Trophoblast cell (in vitro differentiated cells and primary cell): ENCODE measurements at regions not wholly inside any gene's neighbourhood (a gene's known extent, or its start where the extent isn't known, plus 50 kb on each side); places are given as distances from the start of the nearest gene placed in this dataset.

ENCODE experiments used
- DNase-seq, 2 donors: peaks; one replicate each; pipeline ENCODE4 v3.0.0-alpha.2; 2016
- H2AFZ ChIP-seq: 2 replicates; pipeline ENCODE4 v1.6.1; 2013; ENCODE audit warnings: low read length, moderate library complexity, mild to moderate bottlenecking; ENCODE audit not compliant: insufficient read depth, poor library complexity
- H2AK5ac ChIP-seq: 2 replicates; pipeline ENCODE4 v1.6.1; 2013; ENCODE audit warnings: mild to moderate bottlenecking, low read length
- H2BK120ac ChIP-seq: 2 replicates; pipeline ENCODE4 v1.6.1; 2013; ENCODE audit warnings: low read length, mild to moderate bottlenecking, moderate library complexity; ENCODE audit not compliant: insufficient read depth, poor library complexity
- H2BK12ac ChIP-seq: 2 replicates; pipeline ENCODE4 v1.6.1; 2013; ENCODE audit warnings: mild to moderate bottlenecking, low read length, moderate library complexity
- H2BK5ac ChIP-seq: 2 replicates; pipeline ENCODE4 v1.6.1; 2013; ENCODE audit warnings: low read length, low read depth, moderate library complexity, mild to moderate bottlenecking; ENCODE audit not compliant: poor library complexity
- H3K14ac ChIP-seq: 2 replicates; pipeline ENCODE4 v1.6.1; 2013; ENCODE audit warnings: mild to moderate bottlenecking, low read length
- H3K18ac ChIP-seq: 2 replicates; pipeline ENCODE4 v1.6.1; 2013; ENCODE audit warnings: mild to moderate bottlenecking, low read length
- H3K23ac ChIP-seq: 2 replicates; pipeline ENCODE4 v1.6.1; 2013; ENCODE audit warnings: low read length
- H3K27ac ChIP-seq: 2 replicates; pipeline ENCODE4 v1.5.1; 2013; ENCODE audit warnings: low read depth, mild to moderate bottlenecking, inconsistent platforms, low read length, moderate library complexity
- H3K27me3 ChIP-seq: 2 replicates; pipeline ENCODE4 v1.6.1; 2013; ENCODE audit warnings: inconsistent platforms, mild to moderate bottlenecking, low read length, moderate library complexity; ENCODE audit not compliant: insufficient read depth
- H3K36me3 ChIP-seq, 2 experiments: 1 replicate in 1 of 2; 2 replicates in 1 of 2; pipeline ENCODE4 v1.6.1; 2013; ENCODE audit warnings: low read length in 2 of 2, mild to moderate bottlenecking in 2 of 2, moderate library complexity in 1 of 2; ENCODE audit not compliant: insufficient read depth in 2 of 2, control insufficient read depth in 1 of 2
- H3K4ac ChIP-seq: 2 replicates; pipeline ENCODE4 v1.6.1; 2013; ENCODE audit warnings: low read depth, mild to moderate bottlenecking, low read length, moderate library complexity
- H3K4me1 ChIP-seq, 2 experiments: 1 replicate in 1 of 2; 2 replicates in 1 of 2; pipeline ENCODE4 v1.6.1; 2013; ENCODE audit warnings: low read length in 2 of 2, mild to moderate bottlenecking in 2 of 2, moderate library complexity in 1 of 2; ENCODE audit not compliant: insufficient read depth in 2 of 2, control insufficient read depth in 1 of 2
- H3K4me2 ChIP-seq: 2 replicates; pipeline ENCODE4 v1.6.1; 2013; ENCODE audit warnings: inconsistent platforms, mild to moderate bottlenecking, low read length, moderate library complexity
- H3K4me3 ChIP-seq: 2 replicates; pipeline ENCODE4 v1.5.1; 2013; ENCODE audit warnings: mild to moderate bottlenecking, low read depth, low read length, inconsistent platforms
- H3K79me1 ChIP-seq: one replicate; pipeline ENCODE4 v1.6.1; 2013; ENCODE audit warnings: low read length
- H3K79me2 ChIP-seq: 2 replicates; pipeline ENCODE4 v1.6.1; 2013; ENCODE audit warnings: low read length, mild to moderate bottlenecking; ENCODE audit not compliant: control insufficient read depth, insufficient read depth, poor library complexity
- H3K9ac ChIP-seq: 2 replicates; pipeline ENCODE4 v1.6.1; 2013; ENCODE audit warnings: mild to moderate bottlenecking, low read length
- H3K9me3 ChIP-seq: 2 replicates; pipeline ENCODE4 v1.6.1; 2013; ENCODE audit warnings: low read depth, mild to moderate bottlenecking, control low read depth, inconsistent platforms, low read length; ENCODE audit not compliant: insufficient read depth
- H4K12ac ChIP-seq: 2 replicates; pipeline ENCODE4 v1.6.1; 2013; ENCODE audit warnings: low read depth, mild to moderate bottlenecking, low read length, moderate library complexity
- H4K8ac ChIP-seq: 2 replicates; pipeline ENCODE4 v1.6.1; 2013; ENCODE audit warnings: low read depth, mild to moderate bottlenecking, low read length, moderate library complexity
- H4K91ac ChIP-seq: one replicate; pipeline ENCODE4 v1.6.1; 2013; ENCODE audit warnings: low read depth, mild to moderate bottlenecking, low read length, moderate library complexity
- WGBS: extraction: QIAGEN DNeasy Blood & Tissue Kit; methylation state at CpG from one replicate; pipeline ENCODE4 v1.1.7; 2013; ENCODE audit warnings: missing lambda C conversion rate; ENCODE audit not compliant: insufficient read length, insufficient coverage; ENCODE audit errors: extremely low coverage; 5-methylcytosine and 5-hydroxymethylcytosine counted together

DNA sequence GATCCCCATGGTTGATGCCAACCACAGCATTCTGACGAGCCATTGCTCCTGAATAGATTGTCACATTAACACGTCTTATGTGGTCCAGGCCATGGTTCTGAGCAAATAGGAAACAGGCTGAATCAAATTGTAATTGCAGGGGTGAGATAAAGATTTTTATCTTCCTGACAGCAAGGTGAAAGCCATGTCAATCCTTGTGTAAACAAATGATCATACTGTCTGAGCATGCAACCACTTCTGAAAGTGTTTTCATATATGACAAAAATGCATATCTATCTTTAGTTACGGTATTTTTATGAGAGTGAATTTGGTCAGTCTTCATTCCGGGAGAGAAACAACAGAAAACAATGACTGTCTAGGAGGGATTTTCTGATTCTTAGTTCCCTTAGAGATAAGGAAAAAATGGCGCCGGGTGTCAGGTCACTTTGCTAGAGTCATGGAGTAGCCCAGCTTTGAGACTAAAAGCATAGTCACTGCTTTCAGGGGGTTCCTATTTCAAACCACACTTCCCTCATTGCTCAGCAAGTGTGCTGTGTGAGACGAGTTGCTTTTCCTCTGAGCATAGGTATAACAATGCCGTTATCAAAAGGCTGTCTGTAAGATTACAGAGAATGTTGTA, 958.9 kb downstream of the DCDC2C start:
- H3K4me1 ChIP-seq, result no peaks in the 10 kb centered on the region
- H4K91ac ChIP-seq, result no peak overlapping the region
- H2AFZ ChIP-seq, result no peak overlapping the region
- H3K4me2 ChIP-seq, result no peak overlapping the region
- no peak overlapping the region for H2BK120ac ChIP-seq
- no peak overlapping the region for H2BK5ac ChIP-seq
- no peak overlapping the region for H3K4ac ChIP-seq
- no peaks in the 10 kb centered on the region for H3K9me3 ChIP-seq
- no peak overlapping the region for H3K4me3 ChIP-seq
- H2AK5ac ChIP-seq, result no peak overlapping the region
- H3K23ac ChIP-seq, result no peak overlapping the region
- no peaks in the 10 kb centered on the region for H3K27me3 ChIP-seq
- H3K36me3 ChIP-seq, result no peaks in the 10 kb centered on the region
- no peak overlapping the region for H4K12ac ChIP-seq
- WGBS, result no CpG with 5 or more reads among the region's 8 CpGs
- no peak overlapping the region for H3K9ac ChIP-seq
- H3K18ac ChIP-seq, result no peak overlapping the region
- H2BK12ac ChIP-seq, result no peak overlapping the region
- no peaks in the 10 kb centered on the region for H3K79me2 ChIP-seq
- no peak overlapping the region for H3K27ac ChIP-seq
- DNase-seq, result peak; percentile 60 to 83
- H4K8ac ChIP-seq, result no peak overlapping the region
- no peaks in the 10 kb centered on the region for H3K79me1 ChIP-seq
- no peak overlapping the region for H3K14ac ChIP-seq

- Histone ChIP-seq H3K36me3 (no peaks in the 10 kb centered on the region), H3K27ac (no peak overlapping the region), H3K79me2 (no peaks in the 10 kb centered on the region), H3K4me1 (no peaks in the 10 kb centered on the region), H2AFZ (no peak overlapping the region), H4K91ac (no peak overlapping the region), H3K18ac (no peak overlapping the region), H3K23ac (no peak overlapping the region), H3K9ac (no peak overlapping the region), H3K4me3 (no peak overlapping the region), H2AK5ac (no peak overlapping the region), H3K14ac (no peak overlapping the region), H3K27me3 (no peaks in the 10 kb centered on the region), H4K8ac (no peak overlapping the region), H2BK12ac (no peak overlapping the region), H3K4ac (no peak overlapping the region), H3K79me1 (no peaks in the 10 kb centered on the region), H2BK5ac (no peak overlapping the region), H3K4me2 (no peak overlapping the region), H4K12ac (no peak overlapping the region), H2BK120ac (no peak overlapping the region), H3K9me3 (no peaks in the 10 kb centered on the region)
- DNase-seq, result no peak
- no CpG with 5 or more reads among the region's 4 CpGs for WGBS
Observed at GRCh38 chr2:4668381-4668780, 965.0 kb downstream of the DCDC2C start.

- Histone ChIP-seq H2AFZ (no peak overlapping the region), H4K91ac (no peak overlapping the region), H2AK5ac (no peak overlapping the region), H3K4me2 (no peak overlapping the region), H3K14ac (no peak overlapping the region), H4K8ac (no peak overlapping the region), H3K23ac (no peak overlapping the region), H3K79me2 (no peaks in the 10 kb centered on the region), H3K27me3 (no peaks in the 10 kb centered on the region), H3K4me1 (no peaks in the 10 kb centered on the region), H2BK5ac (no peak overlapping the region), H3K4ac (no peak overlapping the region), H3K18ac (no peak overlapping the region), H3K9me3 (peaks cover 7% of the 10 kb centered on the region), H2BK12ac (no peak overlapping the region), H3K4me3 (no peak overlapping the region), H4K12ac (no peak overlapping the region), H3K79me1 (no peaks in the 10 kb centered on the region), H3K9ac (no peak overlapping the region), H3K36me3 (no peaks in the 10 kb centered on the region), H2BK120ac (no peak overlapping the region), H3K27ac (no peak overlapping the region)
- DNase-seq, result peak; percentile 23 to 76
- no CpG with 5 or more reads among the region's 2 CpGs for WGBS
Observed at GRCh38 chr2:4670331-4670730, 967.0 kb downstream of the DCDC2C start.

DNA sequence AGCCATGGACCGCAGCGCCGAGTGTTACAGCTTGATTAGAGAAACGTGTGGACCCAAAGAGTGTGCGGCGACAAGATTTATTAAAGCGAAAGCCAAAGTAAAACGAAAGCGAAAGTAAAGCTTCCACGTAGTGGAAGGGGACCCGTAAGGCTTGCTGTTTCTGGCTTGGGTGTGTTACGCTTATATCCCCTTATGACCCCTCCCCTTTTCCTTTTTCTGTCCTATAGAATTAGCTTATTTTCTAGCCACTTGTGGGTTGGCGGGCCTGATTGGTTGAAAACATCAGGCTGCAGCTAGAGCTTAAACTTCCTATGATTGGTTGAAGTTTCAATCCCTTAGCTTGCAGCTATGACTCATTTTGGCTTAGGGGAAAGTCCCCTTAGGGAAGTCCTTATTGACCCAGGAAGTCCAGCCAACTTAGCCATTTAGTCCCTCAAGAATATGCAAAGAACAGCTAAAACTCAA, 969.7 kb downstream of the DCDC2C start:
- H3K18ac ChIP-seq, result no peak overlapping the region
- H3K4me3 ChIP-seq, result no peak overlapping the region
- H2BK5ac ChIP-seq, result no peak overlapping the region
- no peaks in the 10 kb centered on the region for H3K79me2 ChIP-seq
- peak; percentile 77 to 83 for DNase-seq
- H3K4me2 ChIP-seq, result no peak overlapping the region
- no peak overlapping the region for H2BK12ac ChIP-seq
- H3K9me3 ChIP-seq, result peaks cover 7% of the 10 kb centered on the region
- no peaks in the 10 kb centered on the region for H3K4me1 ChIP-seq
- no peaks in the 10 kb centered on the region for H3K36me3 ChIP-seq
- H3K9ac ChIP-seq, result no peak overlapping the region
- H3K27me3 ChIP-seq, result no peaks in the 10 kb centered on the region
- H3K23ac ChIP-seq, result no peak overlapping the region
- H2AK5ac ChIP-seq, result no peak overlapping the region
- no peak overlapping the region for H4K8ac ChIP-seq
- H4K91ac ChIP-seq, result no peak overlapping the region
- H4K12ac ChIP-seq, result no peak overlapping the region
- H3K4ac ChIP-seq, result no peak overlapping the region
- no peak overlapping the region for H2AFZ ChIP-seq
- no peak overlapping the region for H3K27ac ChIP-seq
- no CpG with 5 or more reads among the region's 13 CpGs for WGBS
- no peak overlapping the region for H2BK120ac ChIP-seq
- no peak overlapping the region for H3K14ac ChIP-seq
- H3K79me1 ChIP-seq, result no peaks in the 10 kb centered on the region
